ENCODE measurements at regions not wholly inside any gene's neighbourhood (a gene's known extent, or its start where the extent isn't known, plus 50 kb on each side); places are given as distances from the start of the nearest gene placed in this dataset.

DNA sequence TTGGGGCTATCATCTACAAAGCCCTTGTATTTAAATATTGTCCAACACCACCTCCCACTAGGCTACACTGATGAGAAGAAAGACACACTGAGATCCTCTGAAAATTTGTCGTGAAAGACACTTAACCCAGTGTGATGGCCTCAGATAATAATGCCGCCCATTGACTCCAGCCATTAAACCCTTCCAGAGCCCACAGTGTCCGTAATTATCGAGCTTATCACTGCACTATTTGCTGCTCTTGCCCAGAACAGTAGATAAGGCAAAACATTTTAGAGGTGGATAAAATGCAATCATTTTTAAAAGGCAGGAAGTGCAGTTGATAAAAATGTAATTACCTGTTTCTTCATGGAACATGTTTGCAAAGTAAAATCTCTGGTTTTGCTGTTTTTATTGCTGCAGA, 121.3 kb upstream of the DDX18 start:
- DNase-seq (ENCODE audit: low read depth): no peak
- TF ChIP-seq, protein P1, sequence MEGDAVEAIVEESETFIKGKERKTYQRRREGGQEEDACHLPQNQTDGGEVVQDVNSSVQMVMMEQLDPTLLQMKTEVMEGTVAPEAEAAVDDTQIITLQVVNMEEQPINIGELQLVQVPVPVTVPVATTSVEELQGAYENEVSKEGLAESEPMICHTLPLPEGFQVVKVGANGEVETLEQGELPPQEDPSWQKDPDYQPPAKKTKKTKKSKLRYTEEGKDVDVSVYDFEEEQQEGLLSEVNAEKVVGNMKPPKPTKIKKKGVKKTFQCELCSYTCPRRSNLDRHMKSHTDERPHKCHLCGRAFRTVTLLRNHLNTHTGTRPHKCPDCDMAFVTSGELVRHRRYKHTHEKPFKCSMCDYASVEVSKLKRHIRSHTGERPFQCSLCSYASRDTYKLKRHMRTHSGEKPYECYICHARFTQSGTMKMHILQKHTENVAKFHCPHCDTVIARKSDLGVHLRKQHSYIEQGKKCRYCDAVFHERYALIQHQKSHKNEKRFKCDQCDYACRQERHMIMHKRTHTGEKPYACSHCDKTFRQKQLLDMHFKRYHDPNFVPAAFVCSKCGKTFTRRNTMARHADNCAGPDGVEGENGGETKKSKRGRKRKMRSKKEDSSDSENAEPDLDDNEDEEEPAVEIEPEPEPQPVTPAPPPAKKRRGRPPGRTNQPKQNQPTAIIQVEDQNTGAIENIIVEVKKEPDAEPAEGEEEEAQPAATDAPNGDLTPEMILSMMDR (conservative IDR thresholded peaks at IDR 0.05; ENCODE audit: low read depth, low read length): no peak
- no peak overlapping the region for H3K4me3 ChIP-seq (ENCODE audit: low read length)

DNA sequence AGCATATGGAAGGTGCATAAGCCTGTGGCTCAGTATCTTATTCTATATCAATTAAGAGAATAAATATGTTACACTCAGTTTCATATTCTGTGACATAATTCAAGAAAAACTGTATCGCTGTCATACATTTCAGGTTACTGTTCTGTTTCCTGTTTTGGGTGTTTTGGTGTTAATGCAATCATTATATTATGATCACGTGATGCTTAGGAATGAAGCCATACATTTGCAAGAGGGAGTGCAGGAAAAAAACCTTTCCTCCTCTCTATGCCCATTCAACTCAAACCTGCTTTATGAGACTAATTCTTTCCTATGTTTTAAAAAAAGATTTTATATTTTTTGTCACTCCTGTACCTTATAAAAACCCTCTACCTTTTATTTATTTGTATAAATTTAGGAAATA, 120.8 kb upstream of the DDX18 start:
- H3K4me3 ChIP-seq (ENCODE audit: low read length): no peak overlapping the region
- no peak for DNase-seq (ENCODE audit: low read depth)

DNA sequence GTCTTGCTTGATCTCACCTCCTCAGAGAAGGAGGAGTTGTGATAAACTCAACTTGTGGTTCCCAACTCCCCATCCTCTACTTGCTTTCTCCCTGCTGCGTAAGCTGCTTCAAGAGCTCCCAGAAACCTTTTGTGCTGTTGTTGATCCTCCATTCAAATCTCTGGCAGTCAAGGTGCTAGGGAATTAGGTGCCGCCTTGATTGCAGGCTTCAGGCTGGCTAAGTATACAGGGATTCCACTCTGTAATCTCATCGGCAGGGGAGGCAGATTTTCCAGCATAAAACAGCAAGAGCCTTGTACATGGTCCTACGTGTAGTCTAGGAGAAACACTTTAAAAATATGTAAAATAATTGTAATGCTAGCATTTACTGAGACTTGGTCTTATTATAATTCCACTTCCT, 116.2 kb upstream of the DDX18 start:
- TF ChIP-seq, protein P1 (conservative IDR thresholded peaks at IDR 0.05; ENCODE audit: low read depth, low read length): no peak
- DNase-seq (ENCODE audit: low read depth): no peak
- H3K4me3 ChIP-seq (ENCODE audit: low read length): no peak overlapping the region

More for the DNA sequence above, 120.8 kb upstream of the DDX18 start:
- TF ChIP-seq, protein P1 (conservative IDR thresholded peaks at IDR 0.05; ENCODE audit: low read depth, low read length): no peak

- H3K4me3 ChIP-seq (ENCODE audit: low read length): no peak overlapping the region
- TF ChIP-seq, protein P1 (conservative IDR thresholded peaks at IDR 0.05; ENCODE audit: low read depth, low read length): no peak
- no peak for DNase-seq (ENCODE audit: low read depth)
Measured at GRCh38 chr2:117698819-117699218, 115.7 kb upstream of the DDX18 start.

GRCh38 chr2:117700471-117700870, 114.0 kb upstream of the DDX18 start:
- no peak overlapping the region for H3K4me3 ChIP-seq (ENCODE audit: low read length)
- DNase-seq (ENCODE audit: low read depth): no peak
- TF ChIP-seq, protein P1 (conservative IDR thresholded peaks at IDR 0.05; ENCODE audit: low read depth, low read length): no peak

GRCh38 chr2:117701365-117701764, 113.1 kb upstream of the DDX18 start:
- DNase-seq (ENCODE audit: low read depth): no peak
- TF ChIP-seq, protein P1 (conservative IDR thresholded peaks at IDR 0.05; ENCODE audit: low read depth, low read length): no peak
- H3K4me3 ChIP-seq (ENCODE audit: low read length): no peak overlapping the region

GRCh38 chr2:117702098-117702497, 112.4 kb upstream of the DDX18 start:
- no peak overlapping the region for H3K4me3 ChIP-seq (ENCODE audit: low read length)
- TF ChIP-seq, protein P1 (conservative IDR thresholded peaks at IDR 0.05; ENCODE audit: low read depth, low read length): no peak
- DNase-seq (ENCODE audit: low read depth): no peak

All from retinal pigment epithelial cell (primary cell).